HepG2 (cell line): ENCODE measurements at regions not wholly inside any gene's neighbourhood (a gene's known extent, or its start where the extent isn't known, plus 50 kb on each side); places are given as distances from the start of the nearest gene placed in this dataset.

Source experiments
- BHLHE40 ChIP-seq: IDR thresholded peaks from 2 replicates; pipeline ENCODE4 v1.6.1; 2011; ENCODE audit warnings: low read length, improper control_type of control experiment
- NR2C2 ChIP-seq: sonication (generic); formaldehyde crosslinking; IDR thresholded peaks from 2 replicates; pipeline ENCODE4 v1.4.0; 2020; ENCODE audit warnings: missing genetic modification reagents, mild to moderate bottlenecking, moderate library complexity, borderline replicate concordance
- SNAI1 ChIP-seq: sonication (generic); formaldehyde crosslinking; IDR thresholded peaks from 2 replicates; pipeline ENCODE4 v1.5.0; 2020; ENCODE audit warnings: mild to moderate bottlenecking, missing genetic modification reagents, borderline replicate concordance
- ZNF274 ChIP-seq: sonication (generic); formaldehyde crosslinking; IDR thresholded peaks from 2 replicates; pipeline ENCODE4 v1.5.1; 2020; ENCODE audit warnings: mild to moderate bottlenecking, missing genetic modification reagents
- ZNF572 ChIP-seq: sonication (generic); formaldehyde crosslinking; IDR thresholded peaks from 2 replicates; pipeline ENCODE4 v1.5.1; 2020; ENCODE audit warnings: mild to moderate bottlenecking, missing genetic modification reagents

GRCh38 chr18:79591032-79591308 lies 88.6 kb upstream of the CTDP1 start:
- TF ChIP-seq SNAI1 (no peak), BHLHE40 (no peak), NR2C2 (CRISPR knock-in tag) (no peak), ZNF274 (CRISPR knock-in tag) (no peak), ZNF572 (CRISPR knock-in tag) (no peak)
